ENCODE measurements at regions not wholly inside any gene's neighbourhood (a gene's known extent, or its start where the extent isn't known, plus 50 kb on each side); places are given as distances from the start of the nearest gene placed in this dataset.

DNA sequence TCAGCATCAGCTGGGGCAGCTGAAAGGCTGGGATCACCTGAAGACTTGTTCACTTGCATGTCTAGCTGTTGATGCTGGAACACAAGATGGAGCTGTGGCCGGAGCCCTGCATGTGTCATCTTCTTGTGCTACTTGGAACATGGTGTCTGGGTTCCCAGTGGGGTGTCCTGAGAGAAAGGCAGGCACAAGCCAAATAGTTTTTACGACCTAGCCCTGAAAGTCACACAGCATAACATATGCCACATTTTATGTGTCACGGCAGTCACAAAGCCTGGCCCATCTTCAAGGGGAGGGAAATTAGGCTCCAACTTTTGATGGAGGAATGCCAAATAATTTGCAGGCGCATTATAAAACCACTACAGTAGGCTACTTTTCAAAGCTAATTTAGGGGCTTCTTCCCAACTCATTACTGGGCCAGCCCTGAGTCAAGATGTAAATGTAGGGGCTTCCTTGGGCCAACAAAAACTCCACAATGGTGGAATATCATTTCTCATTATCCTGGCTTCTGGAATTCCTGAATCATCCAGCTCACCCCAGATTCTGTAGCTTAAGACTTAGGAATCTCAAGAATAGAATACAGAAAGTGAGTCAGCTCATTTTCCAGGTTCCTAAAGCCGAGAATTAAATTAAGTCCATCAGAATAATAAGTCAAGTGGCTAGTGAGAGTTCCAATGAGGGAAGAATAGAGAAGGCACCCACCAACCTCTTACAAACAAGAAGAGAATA is 543.0 kb downstream of the TNS1 start (continued):
- TF ChIP-seq, protein P1, sequence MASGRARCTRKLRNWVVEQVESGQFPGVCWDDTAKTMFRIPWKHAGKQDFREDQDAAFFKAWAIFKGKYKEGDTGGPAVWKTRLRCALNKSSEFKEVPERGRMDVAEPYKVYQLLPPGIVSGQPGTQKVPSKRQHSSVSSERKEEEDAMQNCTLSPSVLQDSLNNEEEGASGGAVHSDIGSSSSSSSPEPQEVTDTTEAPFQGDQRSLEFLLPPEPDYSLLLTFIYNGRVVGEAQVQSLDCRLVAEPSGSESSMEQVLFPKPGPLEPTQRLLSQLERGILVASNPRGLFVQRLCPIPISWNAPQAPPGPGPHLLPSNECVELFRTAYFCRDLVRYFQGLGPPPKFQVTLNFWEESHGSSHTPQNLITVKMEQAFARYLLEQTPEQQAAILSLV (CRISPR knock-in tag; IDR thresholded peaks at IDR 0.05; ENCODE audit: borderline replicate concordance) = no peak

DNA sequence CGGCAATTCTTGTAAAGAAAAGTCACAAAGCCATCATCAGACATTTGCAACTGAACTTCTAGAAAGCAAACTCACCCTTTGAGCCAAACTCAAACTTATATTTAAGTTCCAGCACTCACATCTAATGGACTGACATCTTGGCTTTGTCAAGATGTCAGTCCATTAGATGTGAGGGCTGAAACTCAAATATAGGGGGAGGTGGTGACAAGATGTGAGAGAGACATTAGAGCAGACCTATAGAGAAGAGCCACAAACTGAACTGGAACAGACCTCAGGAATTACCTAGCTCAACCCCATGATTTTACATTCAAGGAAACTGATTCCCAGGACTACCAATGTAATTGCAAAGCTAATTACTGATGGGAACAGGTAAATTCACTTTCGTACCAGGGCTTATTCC is 543.8 kb downstream of the TNS1 start:
- H3K4me1 ChIP-seq (ENCODE audit: insufficient read depth, low read length) = no peaks in the 10 kb centered on the region
- no peak for FAIRE-seq
- TF ChIP-seq, protein P2, sequence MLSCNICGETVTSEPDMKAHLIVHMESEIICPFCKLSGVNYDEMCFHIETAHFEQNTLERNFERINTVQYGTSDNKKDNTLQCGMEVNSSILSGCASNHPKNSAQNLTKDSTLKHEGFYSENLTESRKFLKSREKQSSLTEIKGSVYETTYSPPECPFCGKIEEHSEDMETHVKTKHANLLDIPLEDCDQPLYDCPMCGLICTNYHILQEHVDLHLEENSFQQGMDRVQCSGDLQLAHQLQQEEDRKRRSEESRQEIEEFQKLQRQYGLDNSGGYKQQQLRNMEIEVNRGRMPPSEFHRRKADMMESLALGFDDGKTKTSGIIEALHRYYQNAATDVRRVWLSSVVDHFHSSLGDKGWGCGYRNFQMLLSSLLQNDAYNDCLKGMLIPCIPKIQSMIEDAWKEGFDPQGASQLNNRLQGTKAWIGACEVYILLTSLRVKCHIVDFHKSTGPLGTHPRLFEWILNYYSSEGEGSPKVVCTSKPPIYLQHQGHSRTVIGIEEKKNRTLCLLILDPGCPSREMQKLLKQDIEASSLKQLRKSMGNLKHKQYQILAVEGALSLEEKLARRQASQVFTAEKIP (CRISPR knock-in tag; IDR thresholded peaks at IDR 0.05; ENCODE audit: borderline replicate concordance) = no peak
- TF ChIP-seq, protein P3, sequence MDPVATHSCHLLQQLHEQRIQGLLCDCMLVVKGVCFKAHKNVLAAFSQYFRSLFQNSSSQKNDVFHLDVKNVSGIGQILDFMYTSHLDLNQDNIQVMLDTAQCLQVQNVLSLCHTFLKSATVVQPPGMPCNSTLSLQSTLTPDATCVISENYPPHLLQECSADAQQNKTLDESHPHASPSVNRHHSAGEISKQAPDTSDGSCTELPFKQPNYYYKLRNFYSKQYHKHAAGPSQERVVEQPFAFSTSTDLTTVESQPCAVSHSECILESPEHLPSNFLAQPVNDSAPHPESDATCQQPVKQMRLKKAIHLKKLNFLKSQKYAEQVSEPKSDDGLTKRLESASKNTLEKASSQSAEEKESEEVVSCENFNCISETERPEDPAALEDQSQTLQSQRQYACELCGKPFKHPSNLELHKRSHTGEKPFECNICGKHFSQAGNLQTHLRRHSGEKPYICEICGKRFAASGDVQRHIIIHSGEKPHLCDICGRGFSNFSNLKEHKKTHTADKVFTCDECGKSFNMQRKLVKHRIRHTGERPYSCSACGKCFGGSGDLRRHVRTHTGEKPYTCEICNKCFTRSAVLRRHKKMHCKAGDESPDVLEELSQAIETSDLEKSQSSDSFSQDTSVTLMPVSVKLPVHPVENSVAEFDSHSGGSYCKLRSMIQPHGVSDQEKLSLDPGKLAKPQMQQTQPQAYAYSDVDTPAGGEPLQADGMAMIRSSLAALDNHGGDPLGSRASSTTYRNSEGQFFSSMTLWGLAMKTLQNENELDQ (CRISPR knock-in tag; IDR thresholded peaks at IDR 0.05; ENCODE audit: borderline replicate concordance) = no peak
- TF ChIP-seq, protein P4, sequence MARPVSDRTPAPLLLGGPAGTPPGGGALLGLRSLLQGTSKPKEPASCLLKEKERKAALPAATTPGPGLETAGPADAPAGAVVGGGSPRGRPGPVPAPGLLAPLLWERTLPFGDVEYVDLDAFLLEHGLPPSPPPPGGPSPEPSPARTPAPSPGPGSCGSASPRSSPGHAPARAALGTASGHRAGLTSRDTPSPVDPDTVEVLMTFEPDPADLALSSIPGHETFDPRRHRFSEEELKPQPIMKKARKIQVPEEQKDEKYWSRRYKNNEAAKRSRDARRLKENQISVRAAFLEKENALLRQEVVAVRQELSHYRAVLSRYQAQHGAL (CRISPR knock-in tag; IDR thresholded peaks at IDR 0.05; ENCODE audit: not compliant biosample characterization) = no peak
- TF ChIP-seq GTF2F1 (IDR thresholded peaks at IDR 0.05; ENCODE audit: low read length) = no peak
- TF ChIP-seq ZSCAN25 (CRISPR knock-in tag; IDR thresholded peaks at IDR 0.05) = no peak
- no peak for TF ChIP-seq FOXA3 (CRISPR knock-in tag; IDR thresholded peaks at IDR 0.05)
- no peak for TF ChIP-seq RFX1 (IDR thresholded peaks at IDR 0.05)
- TF ChIP-seq MTF2 (CRISPR knock-in tag; IDR thresholded peaks at IDR 0.05; ENCODE audit: borderline replicate concordance) = no peak
- TF ChIP-seq, protein P5, sequence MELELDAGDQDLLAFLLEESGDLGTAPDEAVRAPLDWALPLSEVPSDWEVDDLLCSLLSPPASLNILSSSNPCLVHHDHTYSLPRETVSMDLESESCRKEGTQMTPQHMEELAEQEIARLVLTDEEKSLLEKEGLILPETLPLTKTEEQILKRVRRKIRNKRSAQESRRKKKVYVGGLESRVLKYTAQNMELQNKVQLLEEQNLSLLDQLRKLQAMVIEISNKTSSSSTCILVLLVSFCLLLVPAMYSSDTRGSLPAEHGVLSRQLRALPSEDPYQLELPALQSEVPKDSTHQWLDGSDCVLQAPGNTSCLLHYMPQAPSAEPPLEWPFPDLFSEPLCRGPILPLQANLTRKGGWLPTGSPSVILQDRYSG (CRISPR knock-in tag; IDR thresholded peaks at IDR 0.05) = no peak
- TF ChIP-seq ZNF207 (IDR thresholded peaks at IDR 0.05; ENCODE audit: borderline replicate concordance) = no peak
- TF ChIP-seq, protein P6, sequence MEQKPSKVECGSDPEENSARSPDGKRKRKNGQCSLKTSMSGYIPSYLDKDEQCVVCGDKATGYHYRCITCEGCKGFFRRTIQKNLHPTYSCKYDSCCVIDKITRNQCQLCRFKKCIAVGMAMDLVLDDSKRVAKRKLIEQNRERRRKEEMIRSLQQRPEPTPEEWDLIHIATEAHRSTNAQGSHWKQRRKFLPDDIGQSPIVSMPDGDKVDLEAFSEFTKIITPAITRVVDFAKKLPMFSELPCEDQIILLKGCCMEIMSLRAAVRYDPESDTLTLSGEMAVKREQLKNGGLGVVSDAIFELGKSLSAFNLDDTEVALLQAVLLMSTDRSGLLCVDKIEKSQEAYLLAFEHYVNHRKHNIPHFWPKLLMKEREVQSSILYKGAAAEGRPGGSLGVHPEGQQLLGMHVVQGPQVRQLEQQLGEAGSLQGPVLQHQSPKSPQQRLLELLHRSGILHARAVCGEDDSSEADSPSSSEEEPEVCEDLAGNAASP (CRISPR knock-in tag; IDR thresholded peaks at IDR 0.05; ENCODE audit: borderline replicate concordance) = no peak

More for the DNA sequence above, 543.8 kb downstream of the TNS1 start:
- no peaks in the 10 kb centered on the region; a peak in 1 of 5 replicates for H3K27me3 ChIP-seq (ENCODE audit: control insufficient read depth in 1 of 2, insufficient read depth in 2 of 2, low read length in 2 of 2)
- H3K9me3 ChIP-seq (ENCODE audit: low read length) = no peaks in the 10 kb centered on the region
- no peak for DNase-seq (ENCODE audit: low spot score)
- POLR2A ChIA-PET = no interaction called here
- CTCF ChIA-PET (ENCODE audit: low intra/inter-chr PET ratio, low total read pairs) = no interaction called here
- no peak overlapping the region for H3K4me2 ChIP-seq (ENCODE audit: low read depth, low read length)
- no peaks in the 10 kb centered on the region for H3K36me3 ChIP-seq (replicated peaks in 1 of 2; ENCODE audit: control insufficient read depth in 1 of 2, insufficient read depth in 2 of 2, low read length in 2 of 2)
- no TSS peak for BruUV-seq (replicated peaks)
- H2AFZ ChIP-seq (ENCODE audit: low read length) = no peak overlapping the region
- 13% methylated on average over 2 of the region's 2 CpGs for WGBS (ENCODE audit: low lambda C conversion rate)
- H3K27ac ChIP-seq (ENCODE audit: extremely low read length, insufficient read depth, low read length) = no peak overlapping the region
- ATAC-seq = no peak
- no peak overlapping the region for H3K9ac ChIP-seq (ENCODE audit: insufficient read depth, low read depth, low read length)
- no peak overlapping the region for H3K4me3 ChIP-seq (replicated peaks in 1 of 3; ENCODE audit: insufficient read depth in 1 of 3, low read depth in 2 of 3, low read length in 3 of 3)
- in situ Hi-C loops (cut with HindIII; ENCODE audit: extremely low pct_ligation_motif_present, low pct_unique_long_range_greater_than_20kb) (no loop called here), intact Hi-C loops (cut with micrococcal nuclease; ENCODE audit: unreplicated experiment) (no loop called here)
- H3K79me2 ChIP-seq (ENCODE audit: insufficient read depth, low read length) = no peaks in the 10 kb centered on the region
- no peaks in the 10 kb centered on the region for H4K20me1 ChIP-seq (ENCODE audit: insufficient read depth, low read length)
